NCI-H2196 (cell line): ENCODE measurements at regions not wholly inside any gene's neighbourhood (a gene's known extent, or its start where the extent isn't known, plus 50 kb on each side); places are given as distances from the start of the nearest gene placed in this dataset.
"Not testable (repeated sequence)": the region's sequence is repeated elsewhere in the genome, so short reads cannot be mapped to it uniquely, and the experiment has no call there.

Source experiments
- DNase-seq: peaks from one replicate; lab custom pipeline; 2025; ENCODE audit not compliant: unreplicated experiment; lab: John Stamatoyannopoulos, UW

DNA sequence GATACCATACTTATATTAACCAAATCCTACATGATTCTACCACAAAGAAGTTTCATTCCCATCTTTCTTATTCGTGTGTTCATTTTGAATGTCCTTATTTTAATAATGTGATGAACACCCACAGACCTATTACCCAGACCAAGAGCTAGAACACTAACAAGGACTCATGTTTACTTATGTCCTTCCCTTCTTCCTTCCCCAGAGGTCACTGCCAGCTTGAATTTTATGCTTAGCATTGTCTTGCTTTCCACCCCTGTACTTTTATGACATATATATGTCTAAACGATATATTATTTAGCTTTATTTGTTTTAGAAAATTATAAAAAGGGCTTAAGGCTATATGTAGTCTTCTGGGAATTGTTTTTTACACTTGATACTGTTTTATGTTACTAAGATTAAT is 238.6 kb downstream of the LRIG3 start:
- DNase-seq = no peak

- DNase-seq = no peak
Observed at GRCh38 chr12:58695263-58695662, 225.0 kb downstream of the LRIG3 start.

DNA sequence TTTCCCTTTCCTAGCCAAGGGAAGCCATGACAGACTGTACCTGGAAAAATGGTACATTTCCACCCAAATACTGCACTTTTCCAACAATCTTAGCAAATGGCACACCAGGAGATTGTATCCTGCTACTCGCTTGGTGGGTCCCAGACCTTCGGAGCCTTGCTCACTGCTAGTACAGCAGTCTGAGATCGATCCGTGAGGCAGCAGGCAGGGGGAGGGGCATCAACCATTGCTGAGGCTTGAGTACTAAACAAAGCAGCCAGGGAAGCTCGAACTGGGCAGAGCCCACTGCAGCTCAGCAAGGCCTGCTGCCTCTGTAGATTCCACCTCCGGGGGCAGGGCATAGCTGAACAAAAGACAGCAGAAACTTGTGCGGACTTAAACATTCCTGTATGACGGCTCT is 218.8 kb downstream of the LRIG3 start:
- DNase-seq = no peak

DNA sequence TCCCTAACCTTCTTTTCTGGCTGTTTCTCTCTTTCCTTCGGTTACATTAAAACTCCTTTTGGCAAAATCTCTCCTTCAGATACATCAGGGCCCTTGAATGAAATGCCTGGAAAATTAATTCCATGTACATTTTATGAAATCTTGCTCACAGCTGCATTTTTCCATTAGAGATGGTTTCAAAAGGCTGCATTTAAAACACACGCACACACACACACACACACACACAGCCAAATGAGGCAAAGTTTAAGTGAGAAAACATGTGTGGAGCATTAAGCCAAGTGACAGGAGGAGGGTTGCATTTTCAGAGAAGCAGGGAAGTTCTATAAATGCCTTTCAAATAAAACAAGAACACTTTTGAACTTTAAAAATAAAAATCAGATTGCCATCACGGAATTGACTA is 216.4 kb downstream of the LRIG3 start:
- no peak for DNase-seq

- not testable (repeated sequence) for DNase-seq
Observed at GRCh38 chr12:58704770-58705169, 215.5 kb downstream of the LRIG3 start.

DNA sequence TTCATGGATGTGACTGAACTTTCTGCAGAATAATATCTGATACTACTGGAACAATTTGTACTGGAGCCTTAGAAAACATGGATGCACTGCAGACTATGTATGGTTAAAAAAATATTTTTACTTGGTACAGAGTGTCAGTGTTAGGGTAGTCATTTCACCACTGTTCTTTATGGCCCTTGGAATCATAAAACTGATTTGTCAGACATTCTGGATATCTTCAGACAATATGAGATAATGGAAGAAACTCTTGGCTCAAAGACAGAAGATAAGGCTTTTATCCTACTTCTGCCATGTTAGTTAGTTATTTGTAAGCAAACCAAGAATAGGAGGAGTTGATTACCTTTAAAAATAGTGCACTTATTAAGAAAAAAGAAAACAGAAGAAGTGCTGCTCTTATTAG is 209.4 kb downstream of the LRIG3 start:
- no peak for DNase-seq

GRCh38 chr12:58711974-58712373 is 208.3 kb downstream of the LRIG3 start:
- DNase-seq = no peak

GRCh38 chr12:58712976-58713375 is 207.3 kb downstream of the LRIG3 start:
- no peak for DNase-seq

- DNase-seq = no peak
Observed at GRCh38 chr12:58719161-58719560, 201.1 kb downstream of the LRIG3 start.

GRCh38 chr12:58720421-58720820 is 199.9 kb downstream of the LRIG3 start:
- DNase-seq = no peak

- DNase-seq = no peak
Observed at GRCh38 chr12:58725400-58726105, 194.8 kb downstream of the LRIG3 start.

GRCh38 chr12:58727521-58727920 is 192.8 kb downstream of the LRIG3 start:
- no peak for DNase-seq

DNA sequence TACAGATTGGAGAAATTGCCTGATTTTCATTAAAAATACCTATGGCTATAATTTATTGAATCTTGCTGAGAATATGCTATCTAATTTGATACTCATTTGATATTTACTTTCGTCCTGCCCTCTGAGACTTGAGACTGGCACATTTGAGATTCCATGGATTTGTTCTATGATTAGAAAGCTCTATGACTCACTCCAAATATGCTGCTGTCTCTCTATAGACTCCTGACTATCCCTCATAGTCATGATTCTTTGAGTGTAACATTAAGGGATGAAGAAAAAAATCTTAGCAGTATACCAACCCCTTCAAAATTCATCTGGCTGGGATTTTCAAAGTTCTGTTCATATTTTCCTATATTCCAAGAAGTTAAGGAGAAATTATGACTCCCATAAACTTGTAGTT is 191.9 kb downstream of the LRIG3 start:
- DNase-seq = no peak

DNA sequence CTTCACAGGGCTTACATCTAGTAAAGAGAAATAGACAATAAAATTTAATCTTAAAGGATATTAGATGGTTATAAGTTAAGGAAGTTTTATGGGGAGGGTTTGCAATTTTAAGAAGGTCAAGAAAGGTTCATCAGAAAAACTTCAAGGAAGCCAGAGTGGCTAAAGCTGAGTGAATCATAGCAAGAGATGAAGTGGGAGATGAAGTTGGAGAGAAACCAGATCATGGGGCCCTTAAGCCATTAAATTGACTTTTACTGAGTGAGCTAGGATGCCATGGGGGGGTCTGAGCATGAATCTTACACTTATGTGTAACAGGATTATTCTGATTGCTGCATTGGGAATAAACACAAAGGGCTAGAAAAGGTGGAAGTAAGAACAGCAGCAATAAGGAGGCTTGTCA is 189.2 kb downstream of the LRIG3 start:
- no peak for DNase-seq

- no peak for DNase-seq
Observed at GRCh38 chr12:58732894-58733293, 187.4 kb downstream of the LRIG3 start.

DNA sequence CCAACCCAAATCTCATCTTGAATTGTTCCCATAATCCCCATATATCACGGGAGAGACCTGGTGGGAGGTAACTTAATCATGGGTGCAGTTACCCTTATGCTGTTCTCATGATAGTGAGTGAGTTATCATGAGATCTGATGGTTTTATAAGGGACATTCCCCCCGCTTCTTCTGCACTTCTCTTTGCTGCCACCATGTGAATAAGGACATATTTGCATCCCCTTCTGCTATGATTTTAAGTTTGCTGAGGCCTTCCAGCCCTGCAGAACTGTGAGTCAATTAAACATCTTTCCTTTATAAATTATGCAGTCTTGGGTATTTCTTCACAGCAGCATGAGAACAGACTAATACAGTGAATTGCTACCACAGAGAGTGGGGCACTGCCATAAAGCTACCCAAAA is 179.1 kb downstream of the LRIG3 start:
- no peak for DNase-seq

DNA sequence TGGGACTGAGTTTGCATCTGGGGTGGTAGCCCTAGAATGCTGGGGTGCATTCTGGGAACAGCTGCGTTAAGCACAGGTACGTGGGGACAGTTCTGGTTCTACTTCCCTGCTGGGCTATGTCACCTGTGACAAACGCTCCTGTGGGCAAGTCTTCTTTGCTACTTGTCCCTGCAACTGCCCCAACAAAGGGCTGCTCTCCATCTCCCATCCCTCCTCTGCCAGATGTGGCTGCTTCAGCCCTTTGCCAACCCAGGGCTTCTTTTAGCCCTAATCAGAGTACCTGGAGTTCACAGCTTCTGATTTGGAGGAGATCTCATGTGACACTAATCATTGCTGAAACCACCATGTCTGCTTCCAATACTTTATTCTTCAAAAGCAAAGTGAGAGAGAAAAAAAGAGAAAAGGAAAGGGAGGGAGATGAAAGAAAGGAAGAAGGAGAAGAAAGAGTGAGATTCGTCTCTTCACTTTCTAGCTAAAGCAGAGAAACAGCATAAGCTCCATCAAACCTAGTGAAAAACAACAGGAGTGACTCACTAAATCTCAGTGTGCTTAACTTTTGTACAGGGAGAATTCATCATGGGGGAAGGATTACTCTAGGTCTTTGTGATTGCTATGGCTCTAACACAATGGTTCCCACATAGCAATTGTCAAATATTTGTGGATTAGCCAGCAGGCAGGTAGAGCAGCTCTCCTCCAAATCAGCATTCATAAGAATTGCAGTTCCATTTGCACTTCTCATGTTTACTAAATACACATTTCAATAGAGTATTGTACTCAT is 174.8 kb downstream of the LRIG3 start:
- DNase-seq = no peak

DNA sequence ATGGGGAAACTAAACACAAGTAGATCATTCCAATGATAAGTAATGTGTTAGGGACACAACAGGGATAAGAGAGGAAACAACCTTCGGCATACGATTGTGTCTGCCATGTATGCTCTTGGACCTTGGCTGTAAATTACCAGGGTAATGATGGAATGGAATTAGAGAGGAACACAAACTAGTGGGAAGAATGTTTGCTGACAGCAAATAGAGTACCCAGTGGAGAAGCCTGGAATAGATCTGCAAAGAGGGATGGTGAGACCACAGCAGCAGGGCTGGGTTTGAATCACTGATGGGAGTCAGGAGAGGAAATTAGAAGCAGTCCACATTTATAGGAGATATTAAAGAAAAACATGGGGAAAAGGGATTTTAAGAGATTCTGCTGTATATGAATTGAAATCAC is 172.8 kb downstream of the LRIG3 start:
- DNase-seq = no peak

DNA sequence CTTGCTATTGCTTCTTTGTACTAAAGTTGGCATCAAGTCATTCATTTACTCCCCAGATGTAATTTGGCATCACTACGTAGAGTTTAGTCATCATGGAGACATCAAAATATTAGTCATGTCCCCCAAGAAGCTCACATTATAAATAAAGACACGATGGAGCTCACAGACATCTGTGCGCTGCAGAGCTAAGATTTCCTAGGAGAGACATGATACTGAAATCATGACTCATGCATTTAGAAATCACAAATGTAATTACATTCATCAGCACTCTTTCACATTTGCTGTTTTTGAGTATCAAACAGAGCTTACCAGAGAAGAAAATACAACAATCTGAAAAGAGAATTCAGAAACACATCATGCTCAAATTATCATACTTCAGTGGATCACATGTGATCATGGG is 169.8 kb downstream of the LRIG3 start:
- no peak for DNase-seq

DNA sequence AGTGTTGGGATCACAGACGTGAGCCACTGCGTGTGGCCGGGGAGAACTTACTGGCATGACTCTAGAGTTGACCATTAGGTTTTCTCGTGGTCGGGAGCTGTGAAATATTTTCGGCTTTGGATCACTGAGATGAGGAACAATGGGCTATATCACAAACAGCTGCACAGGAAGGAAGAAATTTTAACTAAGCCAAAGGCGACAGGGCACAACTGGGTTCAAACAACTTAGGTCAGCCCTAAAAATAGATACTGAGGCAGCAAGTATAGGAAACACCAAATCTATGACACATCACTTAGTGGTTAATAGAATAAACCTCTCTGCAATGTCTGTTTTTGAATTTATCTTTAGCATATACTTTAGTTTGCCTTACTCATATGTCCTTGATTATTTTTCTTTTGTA is 162.9 kb downstream of the LRIG3 start:
- no peak for DNase-seq

DNA sequence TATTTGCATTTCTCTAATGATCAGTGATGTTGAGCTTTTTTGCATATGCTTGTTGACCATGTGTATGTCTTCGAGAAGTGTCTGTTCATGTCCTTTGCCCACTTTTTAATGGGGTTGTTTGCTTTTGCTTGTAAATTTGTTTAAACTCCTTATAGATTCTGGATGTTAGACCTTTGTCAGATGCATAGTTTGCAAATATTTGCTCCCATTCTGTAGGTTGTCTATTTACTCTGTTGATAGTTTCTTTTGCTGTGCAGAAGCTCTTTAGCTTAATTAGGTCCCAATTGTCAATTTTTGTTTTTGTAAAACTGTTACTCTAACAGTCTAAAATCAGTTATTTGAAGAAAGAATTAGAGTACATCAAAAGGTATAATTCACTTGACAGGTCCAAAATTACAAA is 160.6 kb downstream of the LRIG3 start:
- not testable (repeated sequence) for DNase-seq

DNA sequence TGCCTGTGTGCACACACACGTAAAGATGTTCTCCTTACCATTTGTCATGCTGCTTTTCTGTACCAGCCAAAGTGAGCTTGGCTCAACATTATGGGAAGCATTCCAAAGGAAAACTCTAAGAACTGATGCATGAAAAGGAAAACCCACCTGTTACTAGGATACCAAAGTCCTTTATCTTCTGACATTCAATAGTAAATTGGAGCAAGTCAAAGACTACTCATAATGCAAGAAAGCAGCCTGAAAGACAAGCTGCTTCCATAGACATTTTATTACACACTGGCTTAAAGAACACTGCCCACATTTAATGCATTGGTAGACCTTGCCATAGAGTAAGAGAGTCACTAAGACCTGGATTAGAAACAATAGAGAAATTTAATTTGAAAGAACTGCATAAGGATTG is 159.0 kb downstream of the LRIG3 start:
- DNase-seq = no peak
